SU-DHL-6 (cell line): ENCODE measurements at regions not wholly inside any gene's neighbourhood (a gene's known extent, or its start where the extent isn't known, plus 50 kb on each side); places are given as distances from the start of the nearest gene placed in this dataset.

Experiments used
- H2AFZ ChIP-seq: fragments of 200-600 bp; sonication (generic); 2 replicates; pipeline ENCODE4 v1.6.1; 2014; ENCODE audit warnings: low read depth, mild to moderate bottlenecking, moderate library complexity, mixed read lengths, antibody characterized with exemption, low read length; ENCODE audit not compliant: severe bottlenecking
- H3F3A ChIP-seq: fragments of 200-600 bp; shearing (Covaris generic); 2 replicates; pipeline ENCODE4 v1.6.0; 2016; ENCODE audit warnings: antibody characterized with exemption, mild to moderate bottlenecking; ENCODE audit not compliant: insufficient read depth
- H3K27ac ChIP-seq: fragments of 200-600 bp; sonication (generic); 2 replicates; pipeline ENCODE4 v1.5.1; 2016; ENCODE audit warnings: low read depth, mild to moderate bottlenecking, low read length, moderate library complexity, mixed read lengths
- H3K27me3 ChIP-seq: fragments of 200-600 bp; sonication (generic), shearing (Covaris generic); 2 replicates; pipeline ENCODE4 v1.6.0; 2014; ENCODE audit warnings: mild to moderate bottlenecking, low read length
- H3K36me3 ChIP-seq: fragments of 200-600 bp; sonication (generic); 2 replicates; pipeline ENCODE4 v1.6.1; 2014; ENCODE audit warnings: mild to moderate bottlenecking, low read length, mixed read lengths
- H3K4me2 ChIP-seq: fragments of 300-600, 200-600 bp; shearing (Covaris generic), sonication (generic); 2 replicates; pipeline ENCODE4 v1.6.0; 2014; ENCODE audit warnings: low read length, low read depth, mild to moderate bottlenecking; ENCODE audit not compliant: poor library complexity, severe bottlenecking
- H3K4me3 ChIP-seq: fragments of 200-600 bp; sonication (generic); 2 replicates; pipeline ENCODE4 v1.5.1; 2014; ENCODE audit warnings: antibody characterized with exemption, low read length, mild to moderate bottlenecking, mixed read lengths; ENCODE audit not compliant: insufficient read depth, poor library complexity, severe bottlenecking
- H3K79me2 ChIP-seq: fragments of 200-600 bp; sonication (generic); 2 replicates; pipeline ENCODE4 v1.6.1; 2014; ENCODE audit warnings: mild to moderate bottlenecking, low read length, moderate library complexity; ENCODE audit not compliant: insufficient read depth
- H3K9ac ChIP-seq: fragments of 200-600 bp; sonication (generic); 2 replicates; pipeline ENCODE4 v1.7.0; 2014; ENCODE audit warnings: mild to moderate bottlenecking, low read length
- H3K9me2 ChIP-seq: fragments of 200-600 bp; sonication (generic); replicated peaks from 2 replicates; pipeline ENCODE4 v1.6.1; 2014; ENCODE audit warnings: low read length; ENCODE audit not compliant: insufficient read depth
- H3K9me3 ChIP-seq: fragments of 200-600 bp; sonication (generic); 2 replicates; pipeline ENCODE4 v1.6.1; 2014; ENCODE audit warnings: low read length, mixed read lengths; ENCODE audit not compliant: insufficient read depth
- H4K20me1 ChIP-seq: fragments of 200-600 bp; sonication (generic); 2 replicates; pipeline ENCODE4 v1.6.1; 2014; ENCODE audit warnings: low read depth, mild to moderate bottlenecking, antibody characterized with exemption, low read length, moderate library complexity, mixed read lengths
- CTCF ChIP-seq: fragments of 200-600 bp; sonication (generic); IDR thresholded peaks from one replicate; pipeline ENCODE4 v1.5.1; 2017; ENCODE audit warnings: antibody characterized with exemption, mild to moderate bottlenecking, low read length, moderate library complexity; ENCODE audit not compliant: insufficient read depth, poor library complexity, severe bottlenecking
- EZH2phosphoT487 ChIP-seq: fragments of 200-600 bp; sonication (generic), shearing (Covaris generic); conservative IDR thresholded peaks from 2 replicates; pipeline ENCODE4 v1.6.1; 2018; ENCODE audit warnings: mild to moderate bottlenecking, antibody characterized with exemption, low read length, moderate library complexity, mixed read lengths

DNA sequence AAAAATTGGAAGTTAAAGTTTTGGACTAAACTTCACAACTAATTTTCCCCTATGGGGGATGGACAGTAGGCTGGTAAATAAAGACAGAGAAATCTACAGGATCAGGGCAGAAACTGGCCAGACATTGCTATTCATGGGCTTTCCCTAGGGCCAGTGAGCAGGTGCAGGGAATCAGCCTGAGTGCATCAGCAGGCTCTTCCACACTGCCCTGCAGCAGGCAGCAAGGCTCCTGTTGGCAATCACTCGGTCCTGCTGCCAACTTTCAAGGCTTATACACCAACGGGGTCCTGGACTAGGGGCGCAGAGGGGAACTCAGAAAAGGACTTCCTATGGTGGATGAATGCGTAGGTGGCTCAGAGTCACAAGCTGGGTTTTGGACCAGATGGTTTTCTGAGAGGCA lies 59.8 kb upstream of the NHSL1 start:
- no peak overlapping the region for H2AFZ ChIP-seq
- no peaks in the 10 kb centered on the region for H3K27me3 ChIP-seq
- no peaks in the 10 kb centered on the region for H3K9me3 ChIP-seq
- no peaks in the 10 kb centered on the region for H3K79me2 ChIP-seq
- no peaks in the 10 kb centered on the region for H3K9me2 ChIP-seq
- TF ChIP-seq EZH2phosphoT487, result no peak
- H3F3A ChIP-seq, result no peaks in the 10 kb centered on the region
- no peak overlapping the region for H3K9ac ChIP-seq
- no peak overlapping the region for H3K27ac ChIP-seq
- H4K20me1 ChIP-seq, result no peaks in the 10 kb centered on the region
- H3K4me2 ChIP-seq, result no peak overlapping the region
- H3K4me3 ChIP-seq, result no peak overlapping the region
- H3K36me3 ChIP-seq, result no peaks in the 10 kb centered on the region

DNA sequence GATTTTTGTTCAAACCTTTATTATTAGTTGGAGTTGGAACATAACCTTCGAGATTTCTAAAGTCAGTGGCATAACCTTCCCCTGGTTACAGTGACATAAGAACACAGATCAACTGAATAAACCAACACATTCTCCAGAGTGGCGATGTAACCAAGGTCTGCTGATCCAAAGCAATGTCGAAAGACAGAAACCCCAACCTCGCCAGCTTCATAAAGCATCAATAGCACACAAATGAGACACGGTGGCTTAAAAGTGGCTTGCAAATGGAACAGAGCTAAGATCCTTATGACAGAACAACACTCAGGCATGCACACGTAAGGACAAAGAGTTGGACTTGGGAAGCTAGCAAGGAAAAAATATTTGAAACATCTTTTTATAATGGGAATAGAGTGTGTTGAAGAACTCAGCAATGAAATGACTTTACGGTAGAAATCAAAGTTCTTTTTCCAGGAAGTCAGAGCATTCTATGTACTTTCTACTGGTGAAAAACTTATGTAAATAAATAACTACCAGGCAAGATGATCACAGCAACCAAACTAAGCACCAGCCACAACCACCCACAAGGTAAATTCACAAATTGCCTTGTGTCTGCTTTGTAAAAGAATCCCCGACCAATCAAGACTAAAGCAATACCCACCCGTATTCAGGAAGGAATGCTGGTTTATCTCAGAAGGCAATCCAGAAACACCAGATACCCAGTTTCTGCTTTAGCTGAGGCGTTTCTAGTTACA lies 61.0 kb upstream of the NHSL1 start:
- H3K4me3 ChIP-seq, result no peak overlapping the region
- no peaks in the 10 kb centered on the region for H3K9me2 ChIP-seq
- no peaks in the 10 kb centered on the region for H3K9me3 ChIP-seq
- H3K27ac ChIP-seq, result no peak overlapping the region
- H3K27me3 ChIP-seq, result no peaks in the 10 kb centered on the region
- H3F3A ChIP-seq, result no peaks in the 10 kb centered on the region
- H4K20me1 ChIP-seq, result no peaks in the 10 kb centered on the region
- no peak overlapping the region for H2AFZ ChIP-seq
- no peak overlapping the region for H3K4me2 ChIP-seq
- H3K9ac ChIP-seq, result no peak overlapping the region
- H3K79me2 ChIP-seq, result no peaks in the 10 kb centered on the region
- no peaks in the 10 kb centered on the region for H3K36me3 ChIP-seq
- TF ChIP-seq CTCF, result no peak
- no peak for TF ChIP-seq EZH2phosphoT487

DNA sequence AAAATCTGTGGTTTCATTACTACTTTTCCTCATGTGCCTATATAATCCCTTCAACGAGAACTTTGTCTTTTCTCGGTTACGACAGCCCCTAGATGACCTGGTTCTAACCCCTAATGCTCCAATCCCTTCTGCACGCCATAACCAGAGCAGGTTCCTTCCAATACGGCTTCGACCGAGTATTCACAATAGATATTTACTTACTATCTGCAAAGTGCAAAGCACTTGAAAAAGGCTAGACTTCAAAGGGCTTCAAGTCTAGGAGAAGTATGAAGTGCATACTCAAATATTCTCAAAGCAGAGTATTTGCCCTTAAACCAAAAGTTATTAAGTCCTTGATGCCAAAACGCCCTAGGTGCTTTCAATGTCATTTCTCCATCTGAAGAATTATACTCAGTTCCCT lies 63.4 kb upstream of the NHSL1 start:
- Histone ChIP-seq H3F3A (no peaks in the 10 kb centered on the region), H2AFZ (no peak overlapping the region), H3K79me2 (no peaks in the 10 kb centered on the region), H3K9ac (no peak overlapping the region), H3K27me3 (no peaks in the 10 kb centered on the region), H3K36me3 (no peaks in the 10 kb centered on the region), H3K4me2 (no peak overlapping the region), H3K9me3 (no peaks in the 10 kb centered on the region), H3K27ac (no peak overlapping the region), H3K9me2 (no peaks in the 10 kb centered on the region), H4K20me1 (no peaks in the 10 kb centered on the region), H3K4me3 (no peak overlapping the region)
- TF ChIP-seq CTCF (no peak), EZH2phosphoT487 (no peak)

GRCh38 chr6:138563231-138563630 lies 63.9 kb upstream of the NHSL1 start:
- no peaks in the 10 kb centered on the region for H3K79me2 ChIP-seq
- no peak overlapping the region for H2AFZ ChIP-seq
- H3K27ac ChIP-seq, result no peak overlapping the region
- no peak overlapping the region for H3K4me2 ChIP-seq
- no peak for TF ChIP-seq CTCF
- TF ChIP-seq EZH2phosphoT487, result no peak
- H3K9me3 ChIP-seq, result no peaks in the 10 kb centered on the region
- no peaks in the 10 kb centered on the region for H3K36me3 ChIP-seq
- no peaks in the 10 kb centered on the region for H4K20me1 ChIP-seq
- no peaks in the 10 kb centered on the region for H3K9me2 ChIP-seq
- no peaks in the 10 kb centered on the region for H3K27me3 ChIP-seq
- no peak overlapping the region for H3K4me3 ChIP-seq
- no peak overlapping the region for H3K9ac ChIP-seq
- no peaks in the 10 kb centered on the region for H3F3A ChIP-seq
